ENCODE measurements at regions not wholly inside any gene's neighbourhood (a gene's known extent, or its start where the extent isn't known, plus 50 kb on each side); places are given as distances from the start of the nearest gene placed in this dataset.

DNA sequence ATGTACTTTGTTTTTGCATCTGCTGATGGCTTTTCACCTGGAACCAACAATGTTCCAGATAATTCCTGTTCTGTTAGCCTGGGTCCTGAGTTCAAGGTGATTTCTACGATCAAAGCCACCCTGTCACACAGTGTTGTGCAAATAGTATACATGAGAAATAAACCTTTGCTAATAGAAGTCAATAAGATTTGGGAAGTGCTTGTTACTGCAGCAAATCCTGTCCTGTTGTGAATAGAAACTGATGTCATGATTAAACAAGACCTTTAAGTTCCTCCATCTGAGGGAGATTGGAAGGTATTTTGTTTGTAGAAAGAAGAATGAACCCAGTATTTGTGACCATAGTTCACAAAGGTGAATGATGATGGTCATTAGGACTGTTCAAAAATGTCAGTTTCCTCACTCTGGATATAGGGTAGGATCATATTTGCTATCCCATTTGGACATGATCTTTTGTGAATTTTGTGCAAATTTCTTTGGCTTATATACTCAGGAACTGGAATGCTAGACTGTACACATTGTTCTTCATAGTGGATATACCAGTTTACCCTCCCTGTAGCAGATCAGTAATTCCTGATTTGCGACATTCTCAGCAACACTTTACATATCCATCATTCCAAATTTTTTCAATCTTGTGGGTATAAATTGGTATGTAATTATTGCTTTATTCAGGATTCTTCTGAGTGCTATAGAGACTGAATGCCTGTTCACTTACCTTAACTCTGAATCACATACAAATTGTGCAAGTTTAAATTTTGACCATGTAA is 428.5 kb downstream of the METTL15 start:
- TF ChIP-seq, protein P1, sequence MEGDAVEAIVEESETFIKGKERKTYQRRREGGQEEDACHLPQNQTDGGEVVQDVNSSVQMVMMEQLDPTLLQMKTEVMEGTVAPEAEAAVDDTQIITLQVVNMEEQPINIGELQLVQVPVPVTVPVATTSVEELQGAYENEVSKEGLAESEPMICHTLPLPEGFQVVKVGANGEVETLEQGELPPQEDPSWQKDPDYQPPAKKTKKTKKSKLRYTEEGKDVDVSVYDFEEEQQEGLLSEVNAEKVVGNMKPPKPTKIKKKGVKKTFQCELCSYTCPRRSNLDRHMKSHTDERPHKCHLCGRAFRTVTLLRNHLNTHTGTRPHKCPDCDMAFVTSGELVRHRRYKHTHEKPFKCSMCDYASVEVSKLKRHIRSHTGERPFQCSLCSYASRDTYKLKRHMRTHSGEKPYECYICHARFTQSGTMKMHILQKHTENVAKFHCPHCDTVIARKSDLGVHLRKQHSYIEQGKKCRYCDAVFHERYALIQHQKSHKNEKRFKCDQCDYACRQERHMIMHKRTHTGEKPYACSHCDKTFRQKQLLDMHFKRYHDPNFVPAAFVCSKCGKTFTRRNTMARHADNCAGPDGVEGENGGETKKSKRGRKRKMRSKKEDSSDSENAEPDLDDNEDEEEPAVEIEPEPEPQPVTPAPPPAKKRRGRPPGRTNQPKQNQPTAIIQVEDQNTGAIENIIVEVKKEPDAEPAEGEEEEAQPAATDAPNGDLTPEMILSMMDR (IDR thresholded peaks at IDR 0.05): no peak
- no peak for TF ChIP-seq EZH2 (IDR thresholded peaks at IDR 0.05; ENCODE audit: borderline replicate concordance, insufficient read depth, low read depth, low read length, poor library complexity, severe bottlenecking)

All from B cell (primary cell).